ENCODE measurements at regions not wholly inside any gene's neighbourhood (a gene's known extent, or its start where the extent isn't known, plus 50 kb on each side); places are given as distances from the start of the nearest gene placed in this dataset.

DNA sequence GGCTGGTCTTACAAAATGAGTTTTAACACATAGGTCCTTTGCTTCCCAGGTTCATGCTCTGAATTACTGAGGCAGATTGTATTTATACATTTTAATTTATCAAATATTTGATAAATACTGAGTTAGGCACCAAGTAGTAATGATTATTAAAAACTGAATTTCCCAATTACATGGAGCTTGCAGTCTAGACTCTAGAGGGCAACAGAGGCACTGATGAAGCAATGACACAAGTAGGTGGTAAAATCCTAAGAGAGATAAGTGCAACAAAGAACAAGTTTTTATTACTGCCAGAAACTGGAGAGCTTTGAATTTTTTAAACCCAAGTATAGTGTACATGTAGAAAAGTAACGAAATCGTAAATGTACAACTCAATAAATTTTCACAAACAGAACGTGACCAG is 406.2 kb upstream of the RARB start:
- TF ChIP-seq, protein P1, sequence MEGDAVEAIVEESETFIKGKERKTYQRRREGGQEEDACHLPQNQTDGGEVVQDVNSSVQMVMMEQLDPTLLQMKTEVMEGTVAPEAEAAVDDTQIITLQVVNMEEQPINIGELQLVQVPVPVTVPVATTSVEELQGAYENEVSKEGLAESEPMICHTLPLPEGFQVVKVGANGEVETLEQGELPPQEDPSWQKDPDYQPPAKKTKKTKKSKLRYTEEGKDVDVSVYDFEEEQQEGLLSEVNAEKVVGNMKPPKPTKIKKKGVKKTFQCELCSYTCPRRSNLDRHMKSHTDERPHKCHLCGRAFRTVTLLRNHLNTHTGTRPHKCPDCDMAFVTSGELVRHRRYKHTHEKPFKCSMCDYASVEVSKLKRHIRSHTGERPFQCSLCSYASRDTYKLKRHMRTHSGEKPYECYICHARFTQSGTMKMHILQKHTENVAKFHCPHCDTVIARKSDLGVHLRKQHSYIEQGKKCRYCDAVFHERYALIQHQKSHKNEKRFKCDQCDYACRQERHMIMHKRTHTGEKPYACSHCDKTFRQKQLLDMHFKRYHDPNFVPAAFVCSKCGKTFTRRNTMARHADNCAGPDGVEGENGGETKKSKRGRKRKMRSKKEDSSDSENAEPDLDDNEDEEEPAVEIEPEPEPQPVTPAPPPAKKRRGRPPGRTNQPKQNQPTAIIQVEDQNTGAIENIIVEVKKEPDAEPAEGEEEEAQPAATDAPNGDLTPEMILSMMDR (IDR thresholded peaks at IDR 0.05): peak; percentile 58
- no peak for TF ChIP-seq ZFX (IDR thresholded peaks at IDR 0.05; ENCODE audit: borderline replicate concordance)
- no peak overlapping the region for H3K27ac ChIP-seq

GRCh38 chr3:25023876-25024275 is 404.2 kb upstream of the RARB start:
- no peak overlapping the region for H3K27ac ChIP-seq
- no peak for TF ChIP-seq ZFX (IDR thresholded peaks at IDR 0.05; ENCODE audit: borderline replicate concordance)
- TF ChIP-seq, protein P1 (IDR thresholded peaks at IDR 0.05): no peak

- TF ChIP-seq ZFX (IDR thresholded peaks at IDR 0.05; ENCODE audit: borderline replicate concordance): no peak
- TF ChIP-seq, protein P1 (IDR thresholded peaks at IDR 0.05): no peak
- H3K27ac ChIP-seq: no peak overlapping the region
These were observed 402.8 kb upstream of the RARB start for GRCh38 chr3:25025236-25025635.

DNA sequence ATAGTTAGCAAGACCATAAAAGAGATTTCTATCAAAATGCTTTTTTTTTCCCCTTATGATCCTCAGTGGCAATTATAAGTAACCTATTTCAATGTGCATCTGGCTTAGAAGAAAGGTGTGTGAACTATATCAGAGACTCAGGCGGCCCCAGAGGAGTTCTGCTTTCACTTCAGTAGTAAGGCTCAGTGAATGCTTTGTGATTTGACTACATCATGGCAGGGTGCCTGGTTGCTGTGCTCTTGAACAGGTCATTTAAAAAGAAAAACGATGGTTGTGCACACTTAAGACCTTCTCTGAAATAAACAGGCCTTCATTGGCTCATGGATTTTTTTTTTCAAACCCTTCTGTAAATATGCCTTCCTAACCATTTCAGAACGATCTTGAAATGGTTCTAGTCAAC is 400.4 kb upstream of the RARB start:
- no peak overlapping the region for H3K27ac ChIP-seq
- TF ChIP-seq, protein P1 (IDR thresholded peaks at IDR 0.05): no peak
- TF ChIP-seq ZFX (IDR thresholded peaks at IDR 0.05; ENCODE audit: borderline replicate concordance): no peak

DNA sequence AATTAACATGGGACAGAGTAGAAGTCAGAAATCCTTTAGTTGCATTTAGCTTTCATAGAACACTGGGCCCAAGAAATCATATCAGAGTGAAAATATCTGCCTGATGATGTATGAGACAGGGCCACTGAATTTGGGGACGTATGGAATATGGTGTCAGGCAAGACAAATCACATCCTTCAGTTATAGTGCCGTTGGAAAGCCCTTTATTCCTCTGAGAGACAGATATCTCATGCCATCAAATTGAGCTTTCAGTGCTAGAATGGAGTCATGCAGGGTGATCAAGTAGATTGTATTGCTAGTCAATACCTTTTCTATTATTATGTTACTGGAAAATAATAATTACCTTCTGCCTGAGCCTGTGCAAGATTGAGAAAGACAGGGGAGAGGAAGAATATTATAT is 398.2 kb upstream of the RARB start:
- TF ChIP-seq, protein P1 (IDR thresholded peaks at IDR 0.05): no peak
- TF ChIP-seq ZFX (IDR thresholded peaks at IDR 0.05; ENCODE audit: borderline replicate concordance): no peak
- H3K27ac ChIP-seq: no peak overlapping the region

DNA sequence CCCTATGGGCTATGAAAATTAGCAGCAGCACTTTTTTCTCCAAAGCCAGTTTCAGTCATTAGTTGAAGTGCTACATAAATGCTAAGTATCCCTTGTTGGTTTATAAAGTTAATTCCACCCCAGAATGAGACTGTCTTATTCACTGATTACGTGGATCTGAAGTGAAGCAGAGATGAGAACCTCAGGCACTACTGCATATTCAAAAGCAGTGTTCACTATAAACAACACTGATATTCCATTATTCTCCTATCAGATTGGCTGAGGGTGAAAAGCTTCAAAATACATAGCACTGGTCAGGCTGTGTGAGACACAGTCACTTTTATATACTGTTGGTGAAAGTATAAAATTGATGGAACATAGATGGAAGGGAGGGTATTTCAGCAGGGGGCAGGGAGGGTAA is 395.7 kb upstream of the RARB start:
- H3K27ac ChIP-seq: no peak overlapping the region
- TF ChIP-seq, protein P1 (IDR thresholded peaks at IDR 0.05): no peak
- no peak for TF ChIP-seq ZFX (IDR thresholded peaks at IDR 0.05; ENCODE audit: borderline replicate concordance)

DNA sequence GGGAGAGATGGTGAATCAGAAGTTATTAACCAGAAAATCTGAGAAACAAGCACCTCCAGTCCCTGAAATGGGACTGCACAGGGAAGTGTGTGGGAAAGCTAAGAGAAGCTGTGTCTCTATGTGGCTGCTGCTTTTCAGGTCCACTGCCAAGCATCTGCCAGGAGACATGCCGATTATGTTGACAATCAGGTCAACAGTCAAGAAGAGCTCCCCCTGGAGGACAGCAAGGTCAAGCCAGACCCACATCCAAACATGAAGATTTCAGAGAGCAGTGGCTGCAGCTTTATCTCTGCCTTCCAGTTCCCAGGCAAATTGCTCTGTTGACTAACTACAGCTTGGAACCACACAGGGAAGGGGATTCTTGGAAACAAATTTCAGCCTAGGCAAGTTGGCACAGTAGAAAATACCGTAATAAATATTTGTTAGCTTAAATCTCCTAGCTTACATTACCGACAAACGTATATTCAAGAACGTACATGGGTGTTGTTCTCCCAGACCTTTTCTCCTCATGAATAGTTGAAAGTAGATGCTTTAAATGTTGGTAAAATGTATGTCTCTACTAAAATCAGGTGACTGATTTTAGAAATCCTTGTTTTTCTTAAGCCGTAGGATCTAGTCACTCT is 394.5 kb upstream of the RARB start:
- TF ChIP-seq, protein P1 (IDR thresholded peaks at IDR 0.05): peak; percentile 85
- TF ChIP-seq ZFX (IDR thresholded peaks at IDR 0.05; ENCODE audit: borderline replicate concordance): no peak
- H3K27ac ChIP-seq: no peak overlapping the region
